ENCODE measurements at regions not wholly inside any gene's neighbourhood (a gene's known extent, or its start where the extent isn't known, plus 50 kb on each side); places are given as distances from the start of the nearest gene placed in this dataset.

DNA sequence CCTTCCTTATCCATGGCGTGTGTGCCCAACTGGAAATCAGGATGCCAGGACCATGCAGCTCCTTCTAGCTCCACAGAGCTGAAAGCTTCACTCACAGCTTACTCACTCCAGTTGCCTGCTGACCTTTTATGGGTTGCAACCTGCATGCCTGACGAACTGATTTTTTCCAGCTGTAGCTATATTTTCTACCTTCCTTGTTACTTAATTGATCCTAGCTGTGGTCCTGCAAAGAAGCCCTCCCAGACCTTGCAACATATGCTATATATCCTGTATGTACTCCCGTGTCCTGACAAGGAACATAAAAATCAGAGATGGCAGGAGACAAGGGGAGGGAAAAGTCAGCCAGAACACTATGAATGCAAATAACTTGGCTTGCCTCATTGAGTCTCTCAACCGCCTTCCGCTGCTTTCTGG, 135.3 kb upstream of the LDB2 start:
- TF ChIP-seq, protein P1, sequence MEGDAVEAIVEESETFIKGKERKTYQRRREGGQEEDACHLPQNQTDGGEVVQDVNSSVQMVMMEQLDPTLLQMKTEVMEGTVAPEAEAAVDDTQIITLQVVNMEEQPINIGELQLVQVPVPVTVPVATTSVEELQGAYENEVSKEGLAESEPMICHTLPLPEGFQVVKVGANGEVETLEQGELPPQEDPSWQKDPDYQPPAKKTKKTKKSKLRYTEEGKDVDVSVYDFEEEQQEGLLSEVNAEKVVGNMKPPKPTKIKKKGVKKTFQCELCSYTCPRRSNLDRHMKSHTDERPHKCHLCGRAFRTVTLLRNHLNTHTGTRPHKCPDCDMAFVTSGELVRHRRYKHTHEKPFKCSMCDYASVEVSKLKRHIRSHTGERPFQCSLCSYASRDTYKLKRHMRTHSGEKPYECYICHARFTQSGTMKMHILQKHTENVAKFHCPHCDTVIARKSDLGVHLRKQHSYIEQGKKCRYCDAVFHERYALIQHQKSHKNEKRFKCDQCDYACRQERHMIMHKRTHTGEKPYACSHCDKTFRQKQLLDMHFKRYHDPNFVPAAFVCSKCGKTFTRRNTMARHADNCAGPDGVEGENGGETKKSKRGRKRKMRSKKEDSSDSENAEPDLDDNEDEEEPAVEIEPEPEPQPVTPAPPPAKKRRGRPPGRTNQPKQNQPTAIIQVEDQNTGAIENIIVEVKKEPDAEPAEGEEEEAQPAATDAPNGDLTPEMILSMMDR (IDR thresholded peaks at IDR 0.05; ENCODE audit: low read depth, low read length), result no peak
- TF ChIP-seq POLR2A (IDR thresholded peaks at IDR 0.05; ENCODE audit: extremely low read depth, insufficient read length), result no peak
- TF ChIP-seq, protein P2, sequence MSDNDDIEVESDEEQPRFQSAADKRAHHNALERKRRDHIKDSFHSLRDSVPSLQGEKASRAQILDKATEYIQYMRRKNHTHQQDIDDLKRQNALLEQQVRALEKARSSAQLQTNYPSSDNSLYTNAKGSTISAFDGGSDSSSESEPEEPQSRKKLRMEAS (IDR thresholded peaks at IDR 0.05; ENCODE audit: low read depth, low read length), result no peak
- no peak for TF ChIP-seq MYC (IDR thresholded peaks at IDR 0.05; ENCODE audit: low read depth, low read length)
